HEK293 (cell line): ENCODE measurements at regions not wholly inside any gene's neighbourhood (a gene's known extent, or its start where the extent isn't known, plus 50 kb on each side); places are given as distances from the start of the nearest gene placed in this dataset.

Source experiments
- CTCF ChIA-PET: fragments of 350-600 bp; formaldehyde crosslinking; extraction: SDS; loops from one replicate; lab custom pipeline; 2021; ENCODE audit warnings: antibody characterized with exemption; lab: Yijun Ruan, JAX
- POLR2A ChIA-PET: fragments of 300-600 bp; formaldehyde crosslinking; extraction: SDS; loops from one replicate; lab custom pipeline; 2020; ENCODE audit warnings: antibody characterized with exemption, inconsistent platforms; lab: Yijun Ruan, JAX
- H3K27ac ChIP-seq: fragments of 200-500 bp; sonication (Bioruptor generic); 2 replicates; pipeline ENCODE4 v1.5.1; 2014; ENCODE audit warnings: low read depth, low read length, control low read depth, inconsistent platforms; ENCODE audit errors: extremely low read depth
- H3K36me3 ChIP-seq, 2 experiments: fragments of 200-500 bp in 1 of 2; sonication (Bioruptor generic) in 1 of 2; 1 replicate in 1 of 2; 2 replicates in 1 of 2; pipeline ENCODE4 v1.5.1; 2014 to 2017; ENCODE audit warnings: inconsistent platforms in 2 of 2, low read length in 2 of 2; ENCODE audit not compliant: control insufficient read depth in 2 of 2, insufficient read depth in 1 of 2
- H3K4me1 ChIP-seq: fragments of 200-500 bp; sonication (Bioruptor generic); 2 replicates; pipeline ENCODE4 v1.5.1; 2014; ENCODE audit warnings: mild to moderate bottlenecking, low read length, inconsistent platforms; ENCODE audit not compliant: control insufficient read depth, insufficient read depth
- H3K4me3 ChIP-seq: 2 replicates; pipeline ENCODE4 v1.5.1; 2011; ENCODE audit warnings: low read depth, mild to moderate bottlenecking, control low read depth, low read length, moderate library complexity
- H3K9me3 ChIP-seq: fragments of 200-500 bp; sonication (Bioruptor generic); 2 replicates; pipeline ENCODE4 v1.5.1; 2014; ENCODE audit warnings: low read depth, low read length, inconsistent platforms; ENCODE audit not compliant: control insufficient read depth, insufficient read depth
- GLIS1 ChIP-seq: fragments of 450-650 bp; formaldehyde crosslinking; IDR thresholded peaks from 2 replicates; pipeline ENCODE4 v1.5.1; 2016; ENCODE audit warnings: missing biosample characterization, missing genetic modification characterization
- MYNN ChIP-seq: fragments of 450-650 bp; formaldehyde crosslinking; IDR thresholded peaks from 2 replicates; pipeline ENCODE4 v1.5.1; 2016; ENCODE audit warnings: missing biosample characterization, missing genetic modification characterization, borderline replicate concordance
- SCRT1 ChIP-seq: fragments of 450-650 bp; formaldehyde crosslinking; IDR thresholded peaks from 2 replicates; pipeline ENCODE4 v1.5.1; 2016; ENCODE audit warnings: missing biosample characterization, missing genetic modification characterization, borderline replicate concordance
- ZBTB17 ChIP-seq: fragments of 450-650 bp; formaldehyde crosslinking; IDR thresholded peaks from 2 replicates; pipeline ENCODE4 v1.5.1; 2016; ENCODE audit warnings: missing biosample characterization, missing genetic modification characterization
- ZNF132 ChIP-seq: fragments of 450-650 bp; formaldehyde crosslinking; IDR thresholded peaks from 2 replicates; pipeline ENCODE4 v1.5.1; 2017; ENCODE audit warnings: missing biosample characterization, missing genetic modification characterization, borderline replicate concordance
- ZNF513 ChIP-seq: fragments of 450-650 bp; IDR thresholded peaks from 2 replicates; pipeline ENCODE4 v1.5.1; 2018; ENCODE audit warnings: missing biosample characterization, missing genetic modification characterization
- ZNF529 ChIP-seq: fragments of 450-650 bp; formaldehyde crosslinking; IDR thresholded peaks from 2 replicates; pipeline ENCODE4 v1.5.1; 2017; ENCODE audit warnings: missing genetic modification characterization, missing biosample characterization; ENCODE audit not compliant: insufficient replicate concordance
- ZNF530 ChIP-seq: fragments of 450-650 bp; formaldehyde crosslinking; IDR thresholded peaks from 2 replicates; pipeline ENCODE4 v1.5.1; 2016; ENCODE audit warnings: low read depth, missing biosample characterization, missing genetic modification characterization
- ZNF629 ChIP-seq: fragments of 450-650 bp; formaldehyde crosslinking; IDR thresholded peaks from 2 replicates; pipeline ENCODE4 v1.5.1; 2017; ENCODE audit warnings: missing biosample characterization, missing genetic modification characterization
- ZNF654 ChIP-seq: fragments of 450-650 bp; formaldehyde crosslinking; IDR thresholded peaks from 2 replicates; pipeline ENCODE4 v1.5.1; 2016; ENCODE audit warnings: low read depth, missing biosample characterization, missing genetic modification characterization
- ZNF777 ChIP-seq: fragments of 450-650 bp; formaldehyde crosslinking; IDR thresholded peaks from 2 replicates; pipeline ENCODE4 v1.5.1; 2017; ENCODE audit warnings: missing biosample characterization, missing genetic modification characterization, borderline replicate concordance
- ZNF830 ChIP-seq: fragments of 450-650 bp; IDR thresholded peaks from 2 replicates; pipeline ENCODE4 v1.5.0; 2018; ENCODE audit warnings: missing biosample characterization, missing genetic modification characterization, low read depth, mild to moderate bottlenecking, moderate library complexity
- ZNF843 ChIP-seq: fragments of 450-650 bp; formaldehyde crosslinking; IDR thresholded peaks from 2 replicates; pipeline ENCODE4 v1.5.1; 2016; ENCODE audit warnings: missing biosample characterization, missing genetic modification characterization
- TF ChIP-seq, protein P1 (sequence below): fragments of 450-650 bp; formaldehyde crosslinking; IDR thresholded peaks from 2 replicates; pipeline ENCODE4 v1.5.1; 2016; ENCODE audit warnings: missing biosample characterization, missing genetic modification characterization, borderline replicate concordance
- TF ChIP-seq, protein P2 (sequence below): fragments of 450-650 bp; formaldehyde crosslinking; IDR thresholded peaks from 2 replicates; pipeline ENCODE4 v1.5.1; 2016; ENCODE audit warnings: missing biosample characterization, missing genetic modification characterization
- TF ChIP-seq, protein P3 (sequence below): fragments of 450-650 bp; formaldehyde crosslinking; IDR thresholded peaks from 2 replicates; pipeline ENCODE4 v1.5.1; 2016; ENCODE audit warnings: missing biosample characterization, missing genetic modification characterization
- TF ChIP-seq, protein P4 (sequence below): fragments of 450-650 bp; formaldehyde crosslinking; IDR thresholded peaks from 2 replicates; pipeline ENCODE4 v1.5.1; 2016; ENCODE audit warnings: missing biosample characterization, missing genetic modification characterization

DNA sequence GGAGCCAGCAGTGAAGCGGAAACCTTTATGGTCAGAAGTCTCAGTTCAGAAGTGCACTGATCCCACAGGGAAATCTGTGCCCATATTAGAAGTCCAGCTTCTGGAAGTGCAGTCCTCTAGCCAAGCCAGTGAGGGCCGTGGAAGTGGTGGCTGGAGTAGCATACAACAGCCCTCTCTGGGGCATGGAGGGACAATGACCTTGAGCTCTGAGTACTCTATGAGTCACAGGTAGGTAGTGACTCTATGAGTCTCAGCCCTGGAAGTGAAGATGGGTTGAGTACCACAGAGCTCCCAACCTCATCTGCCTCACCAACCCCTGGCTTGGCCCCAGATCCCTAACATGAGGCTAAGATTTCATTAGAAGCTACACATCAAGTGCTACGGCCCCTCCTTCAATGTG is 205.9 kb upstream of the PPP2R3A start:
- ChIA-PET CTCF (no interaction called here), POLR2A (no interaction called here)
- H3K27ac ChIP-seq: no peak overlapping the region
- TF ChIP-seq ZBTB17 (no peak), ZNF629 (tag by site-specific recombination) (no peak), ZNF132 (tag by site-specific recombination) (no peak)
- no peaks in the 10 kb centered on the region for H3K36me3 ChIP-seq
- no peak overlapping the region for H3K4me3 ChIP-seq
- no peaks in the 10 kb centered on the region for H3K9me3 ChIP-seq
- H3K4me1 ChIP-seq: no peaks in the 10 kb centered on the region

DNA sequence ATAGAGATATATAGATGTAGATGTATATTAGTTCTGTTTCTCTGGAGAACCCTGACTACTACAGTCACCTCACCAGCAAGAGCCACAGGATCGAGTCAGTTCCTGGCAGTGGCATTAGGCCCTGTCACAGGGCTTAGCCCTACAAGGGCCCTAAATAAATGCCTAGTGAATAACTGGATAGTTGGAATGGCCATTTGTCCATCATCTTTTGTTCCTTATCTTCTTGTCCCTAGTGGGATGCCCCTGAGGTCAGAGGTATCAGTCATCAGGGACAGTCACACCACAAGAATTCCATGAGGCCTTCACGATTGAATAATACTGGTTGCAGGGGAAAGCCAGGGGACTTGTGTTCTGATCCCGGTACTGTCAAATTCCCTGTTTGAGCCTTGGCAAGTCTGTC is 204.9 kb upstream of the PPP2R3A start:
- no peak overlapping the region for H3K4me3 ChIP-seq
- H3K4me1 ChIP-seq: no peaks in the 10 kb centered on the region
- no peak for TF ChIP-seq ZNF530 (tag by site-specific recombination)
- no peak for TF ChIP-seq ZNF513 (tag by site-specific recombination)
- TF ChIP-seq, protein P1, sequence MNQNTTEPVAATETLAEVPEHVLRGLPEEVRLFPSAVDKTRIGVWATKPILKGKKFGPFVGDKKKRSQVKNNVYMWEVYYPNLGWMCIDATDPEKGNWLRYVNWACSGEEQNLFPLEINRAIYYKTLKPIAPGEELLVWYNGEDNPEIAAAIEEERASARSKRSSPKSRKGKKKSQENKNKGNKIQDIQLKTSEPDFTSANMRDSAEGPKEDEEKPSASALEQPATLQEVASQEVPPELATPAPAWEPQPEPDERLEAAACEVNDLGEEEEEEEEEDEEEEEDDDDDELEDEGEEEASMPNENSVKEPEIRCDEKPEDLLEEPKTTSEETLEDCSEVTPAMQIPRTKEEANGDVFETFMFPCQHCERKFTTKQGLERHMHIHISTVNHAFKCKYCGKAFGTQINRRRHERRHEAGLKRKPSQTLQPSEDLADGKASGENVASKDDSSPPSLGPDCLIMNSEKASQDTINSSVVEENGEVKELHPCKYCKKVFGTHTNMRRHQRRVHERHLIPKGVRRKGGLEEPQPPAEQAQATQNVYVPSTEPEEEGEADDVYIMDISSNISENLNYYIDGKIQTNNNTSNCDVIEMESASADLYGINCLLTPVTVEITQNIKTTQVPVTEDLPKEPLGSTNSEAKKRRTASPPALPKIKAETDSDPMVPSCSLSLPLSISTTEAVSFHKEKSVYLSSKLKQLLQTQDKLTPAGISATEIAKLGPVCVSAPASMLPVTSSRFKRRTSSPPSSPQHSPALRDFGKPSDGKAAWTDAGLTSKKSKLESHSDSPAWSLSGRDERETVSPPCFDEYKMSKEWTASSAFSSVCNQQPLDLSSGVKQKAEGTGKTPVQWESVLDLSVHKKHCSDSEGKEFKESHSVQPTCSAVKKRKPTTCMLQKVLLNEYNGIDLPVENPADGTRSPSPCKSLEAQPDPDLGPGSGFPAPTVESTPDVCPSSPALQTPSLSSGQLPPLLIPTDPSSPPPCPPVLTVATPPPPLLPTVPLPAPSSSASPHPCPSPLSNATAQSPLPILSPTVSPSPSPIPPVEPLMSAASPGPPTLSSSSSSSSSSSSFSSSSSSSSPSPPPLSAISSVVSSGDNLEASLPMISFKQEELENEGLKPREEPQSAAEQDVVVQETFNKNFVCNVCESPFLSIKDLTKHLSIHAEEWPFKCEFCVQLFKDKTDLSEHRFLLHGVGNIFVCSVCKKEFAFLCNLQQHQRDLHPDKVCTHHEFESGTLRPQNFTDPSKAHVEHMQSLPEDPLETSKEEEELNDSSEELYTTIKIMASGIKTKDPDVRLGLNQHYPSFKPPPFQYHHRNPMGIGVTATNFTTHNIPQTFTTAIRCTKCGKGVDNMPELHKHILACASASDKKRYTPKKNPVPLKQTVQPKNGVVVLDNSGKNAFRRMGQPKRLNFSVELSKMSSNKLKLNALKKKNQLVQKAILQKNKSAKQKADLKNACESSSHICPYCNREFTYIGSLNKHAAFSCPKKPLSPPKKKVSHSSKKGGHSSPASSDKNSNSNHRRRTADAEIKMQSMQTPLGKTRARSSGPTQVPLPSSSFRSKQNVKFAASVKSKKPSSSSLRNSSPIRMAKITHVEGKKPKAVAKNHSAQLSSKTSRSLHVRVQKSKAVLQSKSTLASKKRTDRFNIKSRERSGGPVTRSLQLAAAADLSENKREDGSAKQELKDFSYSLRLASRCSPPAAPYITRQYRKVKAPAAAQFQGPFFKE (tag by site-specific recombination): no peak
- TF ChIP-seq SCRT1: no peak
- TF ChIP-seq ZNF843 (tag by site-specific recombination): no peak
- TF ChIP-seq ZNF830: no peak
- TF ChIP-seq, protein P2, sequence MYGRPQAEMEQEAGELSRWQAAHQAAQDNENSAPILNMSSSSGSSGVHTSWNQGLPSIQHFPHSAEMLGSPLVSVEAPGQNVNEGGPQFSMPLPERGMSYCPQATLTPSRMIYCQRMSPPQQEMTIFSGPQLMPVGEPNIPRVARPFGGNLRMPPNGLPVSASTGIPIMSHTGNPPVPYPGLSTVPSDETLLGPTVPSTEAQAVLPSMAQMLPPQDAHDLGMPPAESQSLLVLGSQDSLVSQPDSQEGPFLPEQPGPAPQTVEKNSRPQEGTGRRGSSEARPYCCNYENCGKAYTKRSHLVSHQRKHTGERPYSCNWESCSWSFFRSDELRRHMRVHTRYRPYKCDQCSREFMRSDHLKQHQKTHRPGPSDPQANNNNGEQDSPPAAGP (tag by site-specific recombination): no peak
- no peak for TF ChIP-seq ZNF654 (tag by site-specific recombination)
- TF ChIP-seq, protein P3, sequence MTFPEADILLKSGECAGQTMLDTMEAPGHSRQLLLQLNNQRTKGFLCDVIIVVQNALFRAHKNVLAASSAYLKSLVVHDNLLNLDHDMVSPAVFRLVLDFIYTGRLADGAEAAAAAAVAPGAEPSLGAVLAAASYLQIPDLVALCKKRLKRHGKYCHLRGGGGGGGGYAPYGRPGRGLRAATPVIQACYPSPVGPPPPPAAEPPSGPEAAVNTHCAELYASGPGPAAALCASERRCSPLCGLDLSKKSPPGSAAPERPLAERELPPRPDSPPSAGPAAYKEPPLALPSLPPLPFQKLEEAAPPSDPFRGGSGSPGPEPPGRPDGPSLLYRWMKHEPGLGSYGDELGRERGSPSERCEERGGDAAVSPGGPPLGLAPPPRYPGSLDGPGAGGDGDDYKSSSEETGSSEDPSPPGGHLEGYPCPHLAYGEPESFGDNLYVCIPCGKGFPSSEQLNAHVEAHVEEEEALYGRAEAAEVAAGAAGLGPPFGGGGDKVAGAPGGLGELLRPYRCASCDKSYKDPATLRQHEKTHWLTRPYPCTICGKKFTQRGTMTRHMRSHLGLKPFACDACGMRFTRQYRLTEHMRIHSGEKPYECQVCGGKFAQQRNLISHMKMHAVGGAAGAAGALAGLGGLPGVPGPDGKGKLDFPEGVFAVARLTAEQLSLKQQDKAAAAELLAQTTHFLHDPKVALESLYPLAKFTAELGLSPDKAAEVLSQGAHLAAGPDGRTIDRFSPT (tag by site-specific recombination): no peak
- TF ChIP-seq MYNN (tag by site-specific recombination): no peak
- TF ChIP-seq ZNF529 (tag by site-specific recombination): no peak
- TF ChIP-seq ZNF777 (tag by site-specific recombination): no peak
- no peak for TF ChIP-seq GLIS1
- TF ChIP-seq, protein P4, sequence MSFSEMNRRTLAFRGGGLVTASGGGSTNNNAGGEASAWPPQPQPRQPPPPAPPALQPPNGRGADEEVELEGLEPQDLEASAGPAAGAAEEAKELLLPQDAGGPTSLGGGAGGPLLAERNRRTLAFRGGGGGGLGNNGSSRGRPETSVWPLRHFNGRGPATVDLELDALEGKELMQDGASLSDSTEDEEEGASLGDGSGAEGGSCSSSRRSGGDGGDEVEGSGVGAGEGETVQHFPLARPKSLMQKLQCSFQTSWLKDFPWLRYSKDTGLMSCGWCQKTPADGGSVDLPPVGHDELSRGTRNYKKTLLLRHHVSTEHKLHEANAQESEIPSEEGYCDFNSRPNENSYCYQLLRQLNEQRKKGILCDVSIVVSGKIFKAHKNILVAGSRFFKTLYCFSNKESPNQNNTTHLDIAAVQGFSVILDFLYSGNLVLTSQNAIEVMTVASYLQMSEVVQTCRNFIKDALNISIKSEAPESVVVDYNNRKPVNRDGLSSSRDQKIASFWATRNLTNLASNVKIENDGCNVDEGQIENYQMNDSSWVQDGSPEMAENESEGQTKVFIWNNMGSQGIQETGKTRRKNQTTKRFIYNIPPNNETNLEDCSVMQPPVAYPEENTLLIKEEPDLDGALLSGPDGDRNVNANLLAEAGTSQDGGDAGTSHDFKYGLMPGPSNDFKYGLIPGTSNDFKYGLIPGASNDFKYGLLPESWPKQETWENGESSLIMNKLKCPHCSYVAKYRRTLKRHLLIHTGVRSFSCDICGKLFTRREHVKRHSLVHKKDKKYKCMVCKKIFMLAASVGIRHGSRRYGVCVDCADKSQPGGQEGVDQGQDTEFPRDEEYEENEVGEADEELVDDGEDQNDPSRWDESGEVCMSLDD (tag by site-specific recombination): no peak
- POLR2A ChIA-PET: no interaction called here
- CTCF ChIA-PET: interaction anchor here (1.0 kb wide), 1 partner anchor 134 kb away, joined by 4 read pairs; no protein-coding TSS in a partner anchor
- H3K27ac ChIP-seq: no peak overlapping the region
- H3K36me3 ChIP-seq: no peaks in the 10 kb centered on the region
- no peaks in the 10 kb centered on the region for H3K9me3 ChIP-seq
